IMR-90 (cell line): ENCODE measurements at regions not wholly inside any gene's neighbourhood (a gene's known extent, or its start where the extent isn't known, plus 50 kb on each side); places are given as distances from the start of the nearest gene placed in this dataset.

Source experiments
- BHLHE40 ChIP-seq: fragments of 150-350 bp; IDR thresholded peaks from 2 replicates; pipeline ENCODE4 v1.6.1; 2016; ENCODE audit warnings: mild to moderate bottlenecking, low read depth, low read length
- MAFK ChIP-seq: IDR thresholded peaks from 2 replicates; pipeline ENCODE4 v1.6.1; 2012; ENCODE audit warnings: low read depth, low read length, improper control_type of control experiment
- MAZ ChIP-seq: IDR thresholded peaks from 2 replicates; pipeline ENCODE4 v1.6.1; 2012; ENCODE audit warnings: low read depth, mild to moderate bottlenecking, low read length, improper control_type of control experiment, moderate library complexity, borderline replicate concordance
- POLR2A ChIP-seq: IDR thresholded peaks from 2 replicates; pipeline ENCODE4 v1.6.1; 2012; ENCODE audit warnings: mild to moderate bottlenecking, low read depth, low read length
- RAD21 ChIP-seq: IDR thresholded peaks from 2 replicates; pipeline ENCODE4 v1.6.1; 2012; ENCODE audit warnings: low read length, improper control_type of control experiment
- TF ChIP-seq, protein P1 (sequence below): conservative IDR thresholded peaks from 2 replicates; pipeline ENCODE4 v1.5.1; 2012; ENCODE audit warnings: mild to moderate bottlenecking, low read depth, low read length, improper control_type of control experiment

DNA sequence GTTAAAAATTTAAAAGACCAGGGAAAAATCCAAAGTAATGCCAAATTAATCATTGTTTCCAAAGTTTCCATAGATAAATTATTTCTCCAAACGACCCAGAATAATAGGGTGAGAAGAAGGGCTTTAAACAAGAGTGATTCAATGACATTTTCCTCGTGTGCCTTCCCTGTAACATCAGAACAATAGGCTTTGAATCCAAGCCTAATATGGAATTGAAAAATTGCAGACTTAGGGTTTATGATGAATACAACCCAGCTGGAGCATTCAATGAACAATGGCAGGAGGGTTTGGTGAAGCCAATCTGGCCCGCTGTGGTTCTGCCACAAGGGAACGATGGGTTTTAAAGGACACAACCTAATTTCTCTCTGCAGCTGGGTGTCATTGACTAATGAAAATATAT lies 94.2 kb downstream of the CBLL2 start:
- TF ChIP-seq, protein P1, sequence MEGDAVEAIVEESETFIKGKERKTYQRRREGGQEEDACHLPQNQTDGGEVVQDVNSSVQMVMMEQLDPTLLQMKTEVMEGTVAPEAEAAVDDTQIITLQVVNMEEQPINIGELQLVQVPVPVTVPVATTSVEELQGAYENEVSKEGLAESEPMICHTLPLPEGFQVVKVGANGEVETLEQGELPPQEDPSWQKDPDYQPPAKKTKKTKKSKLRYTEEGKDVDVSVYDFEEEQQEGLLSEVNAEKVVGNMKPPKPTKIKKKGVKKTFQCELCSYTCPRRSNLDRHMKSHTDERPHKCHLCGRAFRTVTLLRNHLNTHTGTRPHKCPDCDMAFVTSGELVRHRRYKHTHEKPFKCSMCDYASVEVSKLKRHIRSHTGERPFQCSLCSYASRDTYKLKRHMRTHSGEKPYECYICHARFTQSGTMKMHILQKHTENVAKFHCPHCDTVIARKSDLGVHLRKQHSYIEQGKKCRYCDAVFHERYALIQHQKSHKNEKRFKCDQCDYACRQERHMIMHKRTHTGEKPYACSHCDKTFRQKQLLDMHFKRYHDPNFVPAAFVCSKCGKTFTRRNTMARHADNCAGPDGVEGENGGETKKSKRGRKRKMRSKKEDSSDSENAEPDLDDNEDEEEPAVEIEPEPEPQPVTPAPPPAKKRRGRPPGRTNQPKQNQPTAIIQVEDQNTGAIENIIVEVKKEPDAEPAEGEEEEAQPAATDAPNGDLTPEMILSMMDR: no peak
- TF ChIP-seq POLR2A (no peak), RAD21 (no peak), BHLHE40 (no peak), MAFK (no peak), MAZ (no peak)
